Activated naive CD4-positive, alpha-beta T cell treated with anti-CD3 and anti-CD28 coated beads for 36 hours (primary cell): ENCODE measurements at regions not wholly inside any gene's neighbourhood (a gene's known extent, or its start where the extent isn't known, plus 50 kb on each side); places are given as distances from the start of the nearest gene placed in this dataset.

ENCODE experiments used
- CTCF ChIA-PET: fragments of 350-600 bp; sonication (Branson Sonifier 250); formaldehyde crosslinking; loops from one replicate; lab custom pipeline; 2021; ENCODE audit warnings: antibody characterized with exemption; lab: Charles Lee
- DNase-seq: peaks from one replicate; pipeline ENCODE4 v3.0.0-alpha.2; 2020
- H3K27ac Mint-ChIP-seq: one replicate; pipeline ENCODE4 v1.8.0; 2021; ENCODE audit warnings: mild to moderate bottlenecking, mixed read lengths
- H3K27me3 Mint-ChIP-seq: one replicate; pipeline ENCODE4 v1.8.0; 2021; ENCODE audit warnings: low read depth, mixed read lengths
- H3K36me3 Mint-ChIP-seq: one replicate; pipeline ENCODE4 v1.8.0; 2021; ENCODE audit warnings: low read depth, mixed read lengths
- H3K4me1 Mint-ChIP-seq: one replicate; pipeline ENCODE4 v1.8.0; 2021; ENCODE audit warnings: low read depth, mixed read lengths
- H3K4me3 Mint-ChIP-seq: one replicate; pipeline ENCODE4 v1.8.0; 2021; ENCODE audit warnings: mild to moderate bottlenecking, moderate library complexity, mixed read lengths
- H3K9me3 Mint-ChIP-seq: one replicate; pipeline ENCODE4 v1.8.0; 2021; ENCODE audit warnings: mixed read lengths
- intact Hi-C: fragments of 100-400 bp; cut with micrococcal nuclease; formaldehyde crosslinking; loops from one replicate; pipeline ENCODE4 v1.15.1; 2023

GRCh38 chr20:24785141-24786110 lies 163.6 kb upstream of the CST7 start:
- intact Hi-C loops: loop anchor here (2.0 kb wide), 1 partner anchor 133 kb away; no protein-coding TSS in a partner anchor
- Mint-ChIP-seq H3K9me3 (no peaks in the 10 kb centered on the region), H3K4me3 (no peak overlapping the region), H3K27me3 (peaks cover 2% of the 10 kb centered on the region), H3K27ac (no peak overlapping the region), H3K36me3 (no peaks in the 10 kb centered on the region), H3K4me1 (no peaks in the 10 kb centered on the region)
- DNase-seq: no peak
- CTCF ChIA-PET: no interaction called here

- Mint-ChIP-seq H3K4me3 (no peak overlapping the region), H3K36me3 (no peaks in the 10 kb centered on the region), H3K4me1 (no peaks in the 10 kb centered on the region), H3K27ac (no peak overlapping the region), H3K27me3 (no peaks in the 10 kb centered on the region), H3K9me3 (no peaks in the 10 kb centered on the region)
- no peak for DNase-seq
- intact Hi-C loops: no loop called here
- CTCF ChIA-PET: no interaction called here
Observed at GRCh38 chr20:24786111-24786495, 163.0 kb upstream of the CST7 start.

- H3K36me3 Mint-ChIP-seq: no peaks in the 10 kb centered on the region
- H3K9me3 Mint-ChIP-seq: no peaks in the 10 kb centered on the region
- H3K4me3 Mint-ChIP-seq: no peak overlapping the region
- CTCF ChIA-PET: no interaction called here
- no peaks in the 10 kb centered on the region for H3K27me3 Mint-ChIP-seq
- H3K27ac Mint-ChIP-seq: no peak overlapping the region
- no peak for DNase-seq
- H3K4me1 Mint-ChIP-seq: no peaks in the 10 kb centered on the region
- intact Hi-C loops: no loop called here
Observed at GRCh38 chr20:24786646-24787045, 162.4 kb upstream of the CST7 start.

GRCh38 chr20:24787071-24787470 lies 162.0 kb upstream of the CST7 start:
- Mint-ChIP-seq H3K36me3 (no peaks in the 10 kb centered on the region), H3K27me3 (no peaks in the 10 kb centered on the region), H3K9me3 (no peaks in the 10 kb centered on the region), H3K27ac (no peak overlapping the region), H3K4me3 (no peak overlapping the region), H3K4me1 (no peaks in the 10 kb centered on the region)
- intact Hi-C loops: no loop called here
- DNase-seq: no peak
- CTCF ChIA-PET: no interaction called here

- CTCF ChIA-PET: interaction anchor here (0.9 kb wide), 1 partner anchor 20 kb away, joined by 3 read pairs; no protein-coding TSS in a partner anchor
- no peaks in the 10 kb centered on the region for H3K9me3 Mint-ChIP-seq
- H3K36me3 Mint-ChIP-seq: no peaks in the 10 kb centered on the region
- no peak for DNase-seq
- no peak overlapping the region for H3K27ac Mint-ChIP-seq
- intact Hi-C loops: no loop called here
- no peaks in the 10 kb centered on the region for H3K4me1 Mint-ChIP-seq
- H3K4me3 Mint-ChIP-seq: no peak overlapping the region
- H3K27me3 Mint-ChIP-seq: no peaks in the 10 kb centered on the region
Observed at GRCh38 chr20:24787621-24788020, 161.4 kb upstream of the CST7 start.

GRCh38 chr20:24789877-24790276 lies 159.2 kb upstream of the CST7 start:
- no peak overlapping the region for H3K27ac Mint-ChIP-seq
- H3K27me3 Mint-ChIP-seq: no peaks in the 10 kb centered on the region
- no peak for DNase-seq
- H3K36me3 Mint-ChIP-seq: no peaks in the 10 kb centered on the region
- intact Hi-C loops: no loop called here
- H3K9me3 Mint-ChIP-seq: no peaks in the 10 kb centered on the region
- H3K4me3 Mint-ChIP-seq: no peak overlapping the region
- H3K4me1 Mint-ChIP-seq: no peaks in the 10 kb centered on the region
- CTCF ChIA-PET: no interaction called here

- Mint-ChIP-seq H3K27ac (no peak overlapping the region), H3K27me3 (peaks cover 2% of the 10 kb centered on the region), H3K36me3 (no peaks in the 10 kb centered on the region), H3K4me3 (no peak overlapping the region), H3K9me3 (no peaks in the 10 kb centered on the region), H3K4me1 (no peaks in the 10 kb centered on the region)
- no peak for DNase-seq
- intact Hi-C loops: no loop called here
- CTCF ChIA-PET: no interaction called here
Observed at GRCh38 chr20:24790746-24791283, 158.3 kb upstream of the CST7 start.

GRCh38 chr20:24791953-24792352 lies 157.1 kb upstream of the CST7 start:
- peaks cover 3% of the 10 kb centered on the region for H3K27me3 Mint-ChIP-seq
- no peaks in the 10 kb centered on the region for H3K9me3 Mint-ChIP-seq
- intact Hi-C loops: no loop called here
- no peak for DNase-seq
- H3K4me1 Mint-ChIP-seq: no peaks in the 10 kb centered on the region
- CTCF ChIA-PET: no interaction called here
- H3K27ac Mint-ChIP-seq: no peak overlapping the region
- no peaks in the 10 kb centered on the region for H3K36me3 Mint-ChIP-seq
- no peak overlapping the region for H3K4me3 Mint-ChIP-seq

- no peaks in the 10 kb centered on the region for H3K9me3 Mint-ChIP-seq
- no peak overlapping the region for H3K4me3 Mint-ChIP-seq
- DNase-seq: no peak
- H3K27ac Mint-ChIP-seq: no peak overlapping the region
- CTCF ChIA-PET: no interaction called here
- H3K27me3 Mint-ChIP-seq: peaks cover 3% of the 10 kb centered on the region
- no peaks in the 10 kb centered on the region for H3K4me1 Mint-ChIP-seq
- intact Hi-C loops: no loop called here
- no peaks in the 10 kb centered on the region for H3K36me3 Mint-ChIP-seq
Observed at GRCh38 chr20:24792641-24793495, 156.2 kb upstream of the CST7 start.

GRCh38 chr20:24795436-24795835 lies 153.6 kb upstream of the CST7 start:
- no peak for DNase-seq
- H3K4me3 Mint-ChIP-seq: no peak overlapping the region
- no peak overlapping the region for H3K27ac Mint-ChIP-seq
- H3K9me3 Mint-ChIP-seq: no peaks in the 10 kb centered on the region
- CTCF ChIA-PET: no interaction called here
- H3K4me1 Mint-ChIP-seq: no peaks in the 10 kb centered on the region
- intact Hi-C loops: no loop called here
- peaks cover 3% of the 10 kb centered on the region for H3K27me3 Mint-ChIP-seq
- no peaks in the 10 kb centered on the region for H3K36me3 Mint-ChIP-seq

- Mint-ChIP-seq H3K4me1 (no peaks in the 10 kb centered on the region), H3K9me3 (no peaks in the 10 kb centered on the region), H3K4me3 (no peak overlapping the region), H3K27ac (no peak overlapping the region), H3K36me3 (no peaks in the 10 kb centered on the region), H3K27me3 (peaks cover 3% of the 10 kb centered on the region)
- CTCF ChIA-PET: no interaction called here
- intact Hi-C loops: no loop called here
- DNase-seq: no peak
Observed at GRCh38 chr20:24796236-24796635, 152.8 kb upstream of the CST7 start.

- Mint-ChIP-seq H3K27ac (no peak overlapping the region), H3K27me3 (peaks cover 3% of the 10 kb centered on the region), H3K9me3 (no peaks in the 10 kb centered on the region), H3K4me3 (no peak overlapping the region), H3K36me3 (no peaks in the 10 kb centered on the region), H3K4me1 (no peaks in the 10 kb centered on the region)
- CTCF ChIA-PET: no interaction called here
- DNase-seq: no peak
- intact Hi-C loops: no loop called here
Observed at GRCh38 chr20:24797113-24797512, 152.0 kb upstream of the CST7 start.
